Thyroid gland (tissue), 4 donors: ENCODE measurements at regions not wholly inside any gene's neighbourhood (a gene's known extent, or its start where the extent isn't known, plus 50 kb on each side); places are given as distances from the start of the nearest gene placed in this dataset.

Source experiments
- POLR2A ChIP-seq, 2 donors: fragments of 450-650 bp; IDR thresholded peaks; one replicate each; pipeline ENCODE4 v1.6.1; 2017; ENCODE audit warnings: antibody characterized with exemption in 2 of 2, mild to moderate bottlenecking in 2 of 2, moderate library complexity in 1 of 2
- TF ChIP-seq, protein P1 (sequence below), 6 experiments: fragments of 200-600 bp in 3 of 6; fragments of 450-650 bp in 3 of 6; sonication (generic) in 3 of 6; IDR thresholded peaks; one replicate each; pipeline ENCODE4 v1.5.1; 2016 to 2019; ENCODE audit warnings: antibody characterized with exemption in 6 of 6, mild to moderate bottlenecking in 2 of 6, inconsistent platforms in 1 of 6, moderate library complexity in 1 of 6

DNA sequence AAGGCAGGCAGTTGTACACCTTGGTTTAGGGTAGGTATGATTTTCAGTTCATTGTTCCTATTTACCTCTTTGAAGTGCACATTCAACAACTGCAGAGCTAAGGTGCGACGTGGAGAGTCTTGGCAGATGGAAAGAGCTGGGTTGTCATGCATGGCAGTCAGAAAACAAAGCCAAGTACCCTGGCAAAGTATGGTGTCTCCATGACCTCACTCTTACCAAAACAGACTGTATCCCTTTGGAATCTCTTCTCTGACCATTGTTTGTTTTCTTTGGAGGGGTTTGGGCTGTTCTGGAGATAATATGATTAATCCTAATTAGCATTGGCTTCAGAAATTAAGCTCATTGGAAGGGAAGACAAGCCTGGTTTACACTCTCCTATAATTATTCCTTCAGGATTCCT lies 665.7 kb downstream of the DNAH5 start:
- TF ChIP-seq, protein P1, sequence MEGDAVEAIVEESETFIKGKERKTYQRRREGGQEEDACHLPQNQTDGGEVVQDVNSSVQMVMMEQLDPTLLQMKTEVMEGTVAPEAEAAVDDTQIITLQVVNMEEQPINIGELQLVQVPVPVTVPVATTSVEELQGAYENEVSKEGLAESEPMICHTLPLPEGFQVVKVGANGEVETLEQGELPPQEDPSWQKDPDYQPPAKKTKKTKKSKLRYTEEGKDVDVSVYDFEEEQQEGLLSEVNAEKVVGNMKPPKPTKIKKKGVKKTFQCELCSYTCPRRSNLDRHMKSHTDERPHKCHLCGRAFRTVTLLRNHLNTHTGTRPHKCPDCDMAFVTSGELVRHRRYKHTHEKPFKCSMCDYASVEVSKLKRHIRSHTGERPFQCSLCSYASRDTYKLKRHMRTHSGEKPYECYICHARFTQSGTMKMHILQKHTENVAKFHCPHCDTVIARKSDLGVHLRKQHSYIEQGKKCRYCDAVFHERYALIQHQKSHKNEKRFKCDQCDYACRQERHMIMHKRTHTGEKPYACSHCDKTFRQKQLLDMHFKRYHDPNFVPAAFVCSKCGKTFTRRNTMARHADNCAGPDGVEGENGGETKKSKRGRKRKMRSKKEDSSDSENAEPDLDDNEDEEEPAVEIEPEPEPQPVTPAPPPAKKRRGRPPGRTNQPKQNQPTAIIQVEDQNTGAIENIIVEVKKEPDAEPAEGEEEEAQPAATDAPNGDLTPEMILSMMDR (IDR thresholded peaks at IDR 0.05), result no peak
- no peak for TF ChIP-seq POLR2A (IDR thresholded peaks at IDR 0.05)
